ENCODE measurements at regions not wholly inside any gene's neighbourhood (a gene's known extent, or its start where the extent isn't known, plus 50 kb on each side); places are given as distances from the start of the nearest gene placed in this dataset.

DNA sequence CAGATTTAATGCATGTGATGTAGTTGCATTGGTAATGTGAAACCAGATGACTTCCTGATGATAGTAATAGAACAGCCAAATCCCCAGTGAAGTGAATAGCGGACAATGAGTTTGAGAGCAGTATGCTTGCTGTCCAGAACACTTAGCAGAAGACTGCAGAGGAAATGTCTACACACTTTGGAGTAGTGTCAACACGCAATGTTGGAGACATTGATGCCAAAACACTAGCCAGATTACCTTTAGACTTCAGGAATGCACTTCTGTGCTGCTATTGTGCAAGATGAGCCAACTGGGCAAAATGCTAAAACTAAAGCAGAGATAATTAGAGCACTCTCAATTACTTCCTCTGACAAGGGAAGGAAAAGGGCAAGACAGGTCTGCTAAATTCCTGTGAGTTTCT lies 176.7 kb downstream of the PRDM9 start:
- Histone ChIP-seq H3K36me3 (no peaks in the 10 kb centered on the region), H3K4me1 (no peaks in the 10 kb centered on the region), H3K9me3 (no peaks in the 10 kb centered on the region), H3K4me3 (no peak overlapping the region), H3K27ac (no peak overlapping the region), H3K27me3 (no peaks in the 10 kb centered on the region)
- intact Hi-C loops (cut with DNase I; ENCODE audit: low total_unique reads): no loop called here
- no peak for ATAC-seq
- TF ChIP-seq, protein P1, sequence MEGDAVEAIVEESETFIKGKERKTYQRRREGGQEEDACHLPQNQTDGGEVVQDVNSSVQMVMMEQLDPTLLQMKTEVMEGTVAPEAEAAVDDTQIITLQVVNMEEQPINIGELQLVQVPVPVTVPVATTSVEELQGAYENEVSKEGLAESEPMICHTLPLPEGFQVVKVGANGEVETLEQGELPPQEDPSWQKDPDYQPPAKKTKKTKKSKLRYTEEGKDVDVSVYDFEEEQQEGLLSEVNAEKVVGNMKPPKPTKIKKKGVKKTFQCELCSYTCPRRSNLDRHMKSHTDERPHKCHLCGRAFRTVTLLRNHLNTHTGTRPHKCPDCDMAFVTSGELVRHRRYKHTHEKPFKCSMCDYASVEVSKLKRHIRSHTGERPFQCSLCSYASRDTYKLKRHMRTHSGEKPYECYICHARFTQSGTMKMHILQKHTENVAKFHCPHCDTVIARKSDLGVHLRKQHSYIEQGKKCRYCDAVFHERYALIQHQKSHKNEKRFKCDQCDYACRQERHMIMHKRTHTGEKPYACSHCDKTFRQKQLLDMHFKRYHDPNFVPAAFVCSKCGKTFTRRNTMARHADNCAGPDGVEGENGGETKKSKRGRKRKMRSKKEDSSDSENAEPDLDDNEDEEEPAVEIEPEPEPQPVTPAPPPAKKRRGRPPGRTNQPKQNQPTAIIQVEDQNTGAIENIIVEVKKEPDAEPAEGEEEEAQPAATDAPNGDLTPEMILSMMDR (IDR thresholded peaks at IDR 0.05 in 4 of 5, conservative IDR thresholded peaks at IDR 0.05 in 1 of 5): no peak
- no peak for TF ChIP-seq POLR2A (IDR thresholded peaks at IDR 0.05)
- no peak for DNase-seq
- in situ Hi-C loops (cut with MboI; ENCODE audit: low sequenced_read_pairs in 4 of 4): no loop called here

DNA sequence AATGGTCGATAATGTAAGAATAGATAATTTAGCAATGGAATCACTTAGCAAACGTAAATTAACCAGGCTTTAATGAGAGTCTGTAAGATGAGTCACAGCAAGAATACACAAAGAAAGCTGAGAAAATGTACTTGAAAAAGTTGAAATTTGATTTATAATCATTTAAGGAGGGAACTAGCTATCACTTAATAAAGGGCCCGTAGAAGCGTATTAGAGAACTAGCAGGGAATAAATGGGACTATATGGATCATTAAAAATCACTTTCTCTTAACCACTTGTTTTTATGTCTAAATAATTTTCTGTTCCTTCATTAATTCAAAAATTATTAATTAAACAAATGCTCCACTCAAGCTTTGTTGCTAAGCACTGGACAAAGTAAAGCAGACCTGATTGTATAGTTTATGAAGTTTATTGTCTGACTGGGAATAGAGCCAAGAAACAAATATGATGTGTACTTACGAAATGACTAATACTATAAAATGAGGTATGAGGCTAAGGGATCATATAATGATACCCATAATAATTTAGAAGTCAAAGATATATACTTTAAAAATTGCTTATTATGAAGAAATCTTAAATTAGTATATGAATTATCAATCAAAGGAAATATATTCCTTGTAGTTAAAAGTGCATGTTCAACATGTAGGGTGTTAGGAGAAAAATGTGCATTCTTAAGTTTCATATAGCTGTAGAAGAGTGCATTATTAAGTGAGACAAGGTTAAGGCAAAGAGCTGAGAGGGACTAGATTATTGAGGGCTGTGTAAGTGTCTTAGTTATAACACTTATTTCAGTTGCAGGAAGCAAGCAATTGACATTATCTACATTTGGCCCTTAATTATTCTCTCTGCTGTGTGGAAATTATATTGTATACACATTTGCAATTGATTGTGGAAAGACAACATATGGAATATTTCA lies 196.8 kb downstream of the PRDM9 start:
- Histone ChIP-seq H3K27me3 (no peaks in the 10 kb centered on the region), H3K9me3 (no peaks in the 10 kb centered on the region), H3K36me3 (no peaks in the 10 kb centered on the region), H3K4me3 (no peak overlapping the region), H3K4me1 (no peaks in the 10 kb centered on the region), H3K27ac (no peak overlapping the region)
- ATAC-seq (no peak), DNase-seq (no peak)
- TF ChIP-seq POLR2A (IDR thresholded peaks at IDR 0.05): no peak
- TF ChIP-seq, protein P1 (IDR thresholded peaks at IDR 0.05 in 4 of 5, conservative IDR thresholded peaks at IDR 0.05 in 1 of 5): no peak
- in situ Hi-C loops (cut with MboI; ENCODE audit: low sequenced_read_pairs in 4 of 4): no loop called here
- intact Hi-C loops (cut with DNase I; ENCODE audit: low total_unique reads): no loop called here

DNA sequence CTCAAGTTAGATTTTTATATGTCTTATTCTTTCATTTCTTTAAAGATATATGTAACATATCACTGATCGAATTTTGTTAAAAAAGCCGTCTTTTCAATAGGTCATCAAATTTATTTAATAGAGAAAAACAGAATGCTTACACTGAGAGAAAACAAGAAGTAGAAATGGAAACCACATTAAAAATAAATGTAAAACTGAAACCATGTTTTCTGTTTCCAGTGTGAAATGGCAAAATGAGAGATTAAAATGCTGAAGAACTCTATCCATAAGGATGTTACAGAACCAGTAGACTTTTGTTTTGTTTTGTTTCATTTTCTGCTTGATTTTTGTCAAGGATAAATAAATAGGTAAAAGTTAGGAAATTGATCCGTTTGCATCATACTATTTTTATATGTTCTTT lies 210.1 kb downstream of the PRDM9 start:
- TF ChIP-seq, protein P1 (IDR thresholded peaks at IDR 0.05 in 4 of 5, conservative IDR thresholded peaks at IDR 0.05 in 1 of 5): no peak
- no peak for TF ChIP-seq POLR2A (IDR thresholded peaks at IDR 0.05)
- no peak overlapping the region for H3K4me3 ChIP-seq
- DNase-seq (no peak), ATAC-seq (no peak)
- H3K9me3 ChIP-seq: no peaks in the 10 kb centered on the region
- in situ Hi-C loops (cut with MboI; ENCODE audit: low sequenced_read_pairs in 4 of 4): no loop called here
- H3K27me3 ChIP-seq: no peaks in the 10 kb centered on the region
- H3K4me1 ChIP-seq: peaks cover 0 to 16% of the 10 kb centered on the region in 2 donors
- H3K27ac ChIP-seq: no peak overlapping the region
- no peaks in the 10 kb centered on the region for H3K36me3 ChIP-seq
- intact Hi-C loops (cut with DNase I; ENCODE audit: low total_unique reads): no loop called here

DNA sequence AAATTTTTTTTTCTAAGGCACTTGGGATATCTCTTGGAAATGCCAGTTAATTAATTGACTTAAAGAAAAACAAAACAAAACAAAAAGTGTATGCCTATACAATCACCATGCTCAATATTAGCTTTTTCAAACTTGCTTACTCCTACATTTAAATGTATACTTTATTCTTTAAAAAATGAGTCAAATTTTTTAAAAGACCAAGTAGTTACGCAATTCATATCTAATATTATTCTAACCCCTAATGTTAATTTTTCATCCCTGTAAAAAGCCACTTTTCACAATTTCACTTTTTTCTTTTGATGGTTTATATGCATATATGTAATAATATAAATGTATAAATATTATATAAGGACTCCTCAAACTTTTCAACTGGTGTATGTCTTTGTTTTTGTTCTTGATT lies 211.2 kb downstream of the PRDM9 start:
- TF ChIP-seq POLR2A (IDR thresholded peaks at IDR 0.05): no peak
- TF ChIP-seq, protein P1 (IDR thresholded peaks at IDR 0.05 in 4 of 5, conservative IDR thresholded peaks at IDR 0.05 in 1 of 5): no peak
- ATAC-seq (no peak), DNase-seq (no peak)
- Histone ChIP-seq H3K4me3 (no peak overlapping the region), H3K36me3 (no peaks in the 10 kb centered on the region), H3K27me3 (no peaks in the 10 kb centered on the region), H3K9me3 (no peaks in the 10 kb centered on the region), H3K27ac (no peak overlapping the region), H3K4me1 (peaks cover 0 to 16% of the 10 kb centered on the region in 2 donors)
- intact Hi-C loops (cut with DNase I; ENCODE audit: low total_unique reads) (no loop called here), in situ Hi-C loops (cut with MboI; ENCODE audit: low sequenced_read_pairs in 4 of 4) (no loop called here)
